ENCODE measurements at regions not wholly inside any gene's neighbourhood (a gene's known extent, or its start where the extent isn't known, plus 50 kb on each side); places are given as distances from the start of the nearest gene placed in this dataset.

- peaks cover 0 to 2% (median 0%) of the 10 kb centered on the region in 7 donors for H3K4me1 Mint-ChIP-seq
- H3K27me3 ChIP-seq (ENCODE audit: control insufficient read depth in 2 of 2, insufficient read depth in 2 of 2, low read length in 2 of 2): no peaks in the 10 kb centered on the region
- no peak overlapping the region for H3K4me3 ChIP-seq (ENCODE audit: low read length)
- H3K27me3 Mint-ChIP-seq: no peaks in the 10 kb centered on the region
- POLR2A ChIA-PET: no interaction called here
- no peaks in the 10 kb centered on the region for H3K4me1 ChIP-seq (ENCODE audit: control insufficient read depth in 2 of 2, insufficient read depth in 2 of 2, low read length in 2 of 2)
- DNase-seq (no peak), ATAC-seq (no peak)
- no peak overlapping the region for H3K27ac ChIP-seq (ENCODE audit: low read depth, low read length)
- CTCF ChIA-PET: interaction anchor here (0.9 kb wide), 1 partner anchor 10 kb away, joined by 3 read pairs; no protein-coding TSS in a partner anchor
- no peaks in the 10 kb centered on the region for H3K36me3 Mint-ChIP-seq
- no peaks in the 10 kb centered on the region for H3K36me3 ChIP-seq (ENCODE audit: control insufficient read depth in 2 of 3, insufficient read depth in 3 of 3, low read length in 3 of 3)
- no peaks in the 10 kb centered on the region for H3K9me3 ChIP-seq (ENCODE audit: control insufficient read depth in 2 of 3, low read length in 3 of 3)
- intact Hi-C loops (cut with micrococcal nuclease): no loop called here
- peak overlapping the region in 1 of 9 donors; percentile 36 for H3K27ac Mint-ChIP-seq
- H3K9me3 Mint-ChIP-seq: no peaks in the 10 kb centered on the region
- no peak overlapping the region for H3K4me3 Mint-ChIP-seq
Observed at GRCh38 chr1:222240536-222241181, 307.2 kb downstream of the HHIPL2 start.

DNA sequence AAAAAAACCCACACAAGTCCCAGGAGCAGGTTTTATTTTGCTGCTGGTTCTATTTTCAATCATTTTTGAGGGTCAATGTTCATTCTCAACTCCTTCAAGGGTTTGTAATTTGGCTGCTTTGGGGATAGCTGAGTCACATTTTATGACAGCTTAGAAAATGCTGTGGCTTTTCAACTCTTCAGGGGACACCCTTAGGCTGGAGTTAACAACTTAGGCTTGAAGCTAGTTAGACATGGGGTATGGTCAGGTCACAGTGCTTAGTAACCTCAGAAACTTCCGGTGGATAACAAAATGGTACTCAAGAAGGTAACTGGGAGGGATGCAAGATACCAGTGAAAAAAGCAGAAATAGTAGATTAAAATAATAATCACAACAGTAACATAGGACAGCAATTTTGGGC is 308.8 kb downstream of the HHIPL2 start:
- Histone ChIP-seq H3K9me3 (ENCODE audit: control insufficient read depth in 2 of 3, low read length in 3 of 3) (no peaks in the 10 kb centered on the region), H3K4me3 (ENCODE audit: low read length) (no peak overlapping the region), H3K4me1 (ENCODE audit: control insufficient read depth in 2 of 2, insufficient read depth in 2 of 2, low read length in 2 of 2) (no peaks in the 10 kb centered on the region), H3K27me3 (ENCODE audit: control insufficient read depth in 2 of 2, insufficient read depth in 2 of 2, low read length in 2 of 2) (no peaks in the 10 kb centered on the region), H3K27ac (ENCODE audit: low read depth, low read length) (no peak overlapping the region), H3K36me3 (ENCODE audit: control insufficient read depth in 2 of 3, insufficient read depth in 3 of 3, low read length in 3 of 3) (no peaks in the 10 kb centered on the region)
- no peak overlapping the region for H3K4me3 Mint-ChIP-seq
- CTCF ChIA-PET: no interaction called here
- no peak for DNase-seq
- no peaks in the 10 kb centered on the region for H3K36me3 Mint-ChIP-seq
- H3K27ac Mint-ChIP-seq: no peak overlapping the region
- intact Hi-C loops (cut with micrococcal nuclease): no loop called here
- ATAC-seq: no peak
- no peaks in the 10 kb centered on the region for H3K9me3 Mint-ChIP-seq
- H3K27me3 Mint-ChIP-seq: no peaks in the 10 kb centered on the region
- no peaks in the 10 kb centered on the region for H3K4me1 Mint-ChIP-seq
- POLR2A ChIA-PET: no interaction called here

DNA sequence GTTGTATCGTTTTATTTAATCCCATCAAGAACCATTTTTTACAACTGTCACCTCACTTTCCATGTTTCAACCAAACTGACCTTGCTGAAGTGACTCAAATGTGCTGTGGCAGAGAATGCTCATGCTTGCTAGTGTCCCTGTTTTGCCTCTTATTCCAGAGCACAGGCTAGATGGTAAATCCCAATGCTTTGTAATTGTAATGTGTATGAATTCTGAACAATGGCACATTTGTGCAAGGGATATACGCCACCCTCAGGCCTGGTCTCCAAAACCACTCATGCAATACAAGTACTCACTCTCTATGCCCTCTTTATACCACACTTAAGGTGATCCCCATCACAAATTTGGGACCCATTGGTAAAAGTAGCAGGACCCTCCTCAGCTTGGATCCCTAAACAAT is 313.6 kb downstream of the HHIPL2 start:
- Mint-ChIP-seq H3K36me3 (no peaks in the 10 kb centered on the region), H3K4me3 (no peak overlapping the region), H3K4me1 (no peaks in the 10 kb centered on the region), H3K27ac (no peak overlapping the region), H3K27me3 (no peaks in the 10 kb centered on the region), H3K9me3 (no peaks in the 10 kb centered on the region)
- H3K4me3 ChIP-seq (ENCODE audit: low read length): no peak overlapping the region
- POLR2A ChIA-PET: no interaction called here
- intact Hi-C loops (cut with micrococcal nuclease): no loop called here
- CTCF ChIA-PET: no interaction called here
- H3K36me3 ChIP-seq (ENCODE audit: control insufficient read depth in 2 of 3, insufficient read depth in 3 of 3, low read length in 3 of 3): no peaks in the 10 kb centered on the region
- H3K4me1 ChIP-seq (ENCODE audit: control insufficient read depth in 2 of 2, insufficient read depth in 2 of 2, low read length in 2 of 2): no peaks in the 10 kb centered on the region
- no peak for ATAC-seq
- no peak for DNase-seq
- H3K27me3 ChIP-seq (ENCODE audit: control insufficient read depth in 2 of 2, insufficient read depth in 2 of 2, low read length in 2 of 2): no peaks in the 10 kb centered on the region
- no peaks in the 10 kb centered on the region for H3K9me3 ChIP-seq (ENCODE audit: control insufficient read depth in 2 of 3, low read length in 3 of 3)
- no peak overlapping the region for H3K27ac ChIP-seq (ENCODE audit: low read depth, low read length)

GRCh38 chr1:222233444-222234158 is 314.3 kb downstream of the HHIPL2 start:
- Mint-ChIP-seq H3K27me3 (no peaks in the 10 kb centered on the region), H3K9me3 (peaks cover 0 to 5% (median 0%) of the 10 kb centered on the region in 11 donors), H3K4me3 (no peak overlapping the region), H3K27ac (no peak overlapping the region), H3K4me1 (no peaks in the 10 kb centered on the region), H3K36me3 (no peaks in the 10 kb centered on the region)
- Histone ChIP-seq H3K4me1 (ENCODE audit: control insufficient read depth in 2 of 2, insufficient read depth in 2 of 2, low read length in 2 of 2) (no peaks in the 10 kb centered on the region), H3K4me3 (ENCODE audit: low read length) (no peak overlapping the region), H3K27me3 (ENCODE audit: control insufficient read depth in 2 of 2, insufficient read depth in 2 of 2, low read length in 2 of 2) (no peaks in the 10 kb centered on the region), H3K9me3 (ENCODE audit: control insufficient read depth in 2 of 3, low read length in 3 of 3) (no peaks in the 10 kb centered on the region), H3K27ac (ENCODE audit: low read depth, low read length) (no peak overlapping the region), H3K36me3 (ENCODE audit: control insufficient read depth in 2 of 3, insufficient read depth in 3 of 3, low read length in 3 of 3) (no peaks in the 10 kb centered on the region)
- CTCF ChIA-PET: no interaction called here
- DNase-seq: no peak
- POLR2A ChIA-PET: no interaction called here
- intact Hi-C loops (cut with micrococcal nuclease): no loop called here
- ATAC-seq: no peak

DNA sequence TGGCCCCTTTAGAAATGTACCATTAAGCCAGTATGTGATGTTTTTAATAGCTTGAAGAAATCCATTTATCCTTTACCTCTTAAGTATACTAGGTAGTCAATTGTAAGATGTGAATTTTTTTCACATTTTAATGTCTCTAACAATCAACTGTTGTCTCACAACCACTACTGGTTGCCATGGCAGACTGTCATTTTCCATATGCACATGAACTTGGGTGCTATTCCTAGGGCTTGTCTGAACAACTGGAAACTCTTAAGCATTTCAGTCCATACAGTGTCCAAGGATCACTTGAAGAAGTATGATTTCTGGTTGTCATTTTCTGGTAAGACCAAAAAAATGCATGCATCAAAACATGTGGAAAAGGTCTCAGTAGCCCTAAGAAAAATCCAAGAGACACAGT is 315.1 kb downstream of the HHIPL2 start:
- POLR2A ChIA-PET: no interaction called here
- H3K27ac Mint-ChIP-seq: no peak overlapping the region
- no peaks in the 10 kb centered on the region for H3K9me3 ChIP-seq (ENCODE audit: control insufficient read depth in 2 of 3, low read length in 3 of 3)
- no peaks in the 10 kb centered on the region for H3K27me3 Mint-ChIP-seq
- no peak overlapping the region for H3K4me3 Mint-ChIP-seq
- CTCF ChIA-PET: no interaction called here
- no peak overlapping the region for H3K4me3 ChIP-seq (ENCODE audit: low read length)
- DNase-seq (no peak), ATAC-seq (no peak)
- peaks cover 0 to 3% (median 0%) of the 10 kb centered on the region in 5 donors for H3K36me3 Mint-ChIP-seq
- H3K27me3 ChIP-seq (ENCODE audit: control insufficient read depth in 2 of 2, insufficient read depth in 2 of 2, low read length in 2 of 2): no peaks in the 10 kb centered on the region
- H3K9me3 Mint-ChIP-seq: peaks cover 0 to 8% (median 4%) of the 10 kb centered on the region in 11 donors
- no peaks in the 10 kb centered on the region for H3K36me3 ChIP-seq (ENCODE audit: control insufficient read depth in 2 of 3, insufficient read depth in 3 of 3, low read length in 3 of 3)
- H3K27ac ChIP-seq (ENCODE audit: low read depth, low read length): no peak overlapping the region
- H3K4me1 Mint-ChIP-seq: no peaks in the 10 kb centered on the region
- intact Hi-C loops (cut with micrococcal nuclease): no loop called here
- no peaks in the 10 kb centered on the region for H3K4me1 ChIP-seq (ENCODE audit: control insufficient read depth in 2 of 2, insufficient read depth in 2 of 2, low read length in 2 of 2)

DNA sequence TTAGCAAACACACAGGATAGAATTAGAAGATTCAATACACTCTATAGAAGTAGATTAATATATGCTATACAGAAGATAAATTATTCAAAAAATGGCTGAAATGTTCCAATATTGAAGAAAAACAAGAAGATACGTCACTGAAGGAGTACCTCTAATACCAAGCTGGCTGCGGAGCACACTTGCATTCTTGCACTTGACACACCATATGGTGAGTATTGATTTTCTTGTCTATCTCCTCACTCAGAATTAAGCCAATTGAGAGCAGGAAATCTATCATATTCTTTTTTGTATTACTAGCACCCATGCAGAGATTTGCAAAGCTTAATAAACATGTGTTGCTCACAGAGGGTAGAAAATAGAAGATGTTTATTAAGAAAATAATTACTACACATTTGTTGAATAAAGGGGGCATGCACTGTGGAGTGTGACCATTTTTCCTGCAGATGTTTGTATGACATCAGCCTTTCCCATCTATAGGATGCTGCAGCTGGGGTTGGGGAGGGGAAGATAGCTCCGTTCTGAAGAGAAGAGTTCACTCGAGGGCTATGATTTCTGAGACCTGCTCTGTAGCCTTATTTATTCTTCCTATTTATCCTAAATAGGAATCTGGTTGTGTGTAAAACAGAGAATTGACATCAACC is 318.1 kb downstream of the HHIPL2 start:
- Histone ChIP-seq H3K27me3 (ENCODE audit: control insufficient read depth in 2 of 2, insufficient read depth in 2 of 2, low read length in 2 of 2) (no peaks in the 10 kb centered on the region), H3K9me3 (ENCODE audit: control insufficient read depth in 2 of 3, low read length in 3 of 3) (no peaks in the 10 kb centered on the region), H3K4me3 (ENCODE audit: low read length) (no peak overlapping the region), H3K4me1 (ENCODE audit: control insufficient read depth in 2 of 2, insufficient read depth in 2 of 2, low read length in 2 of 2) (no peaks in the 10 kb centered on the region), H3K27ac (ENCODE audit: low read depth, low read length) (no peak overlapping the region), H3K36me3 (ENCODE audit: control insufficient read depth in 2 of 3, insufficient read depth in 3 of 3, low read length in 3 of 3) (no peaks in the 10 kb centered on the region)
- ATAC-seq (no peak), DNase-seq (no peak)
- Mint-ChIP-seq H3K4me1 (no peaks in the 10 kb centered on the region), H3K27ac (no peak overlapping the region), H3K27me3 (no peaks in the 10 kb centered on the region), H3K36me3 (peaks cover 0 to 11% (median 4%) of the 10 kb centered on the region in 5 donors), H3K9me3 (peaks cover 0 to 22% (median 9%) of the 10 kb centered on the region in 11 donors), H3K4me3 (no peak overlapping the region)
- CTCF ChIA-PET: no interaction called here
- POLR2A ChIA-PET: interaction anchor here (0.6 kb wide), 1 partner anchor 20 kb away, joined by 3 read pairs; no protein-coding TSS in a partner anchor
- intact Hi-C loops (cut with micrococcal nuclease): loop anchor here in 1 of 2 donors (10.0 kb wide), 1 partner anchor 145 kb away; no protein-coding TSS in a partner anchor

Measured in naive thymus-derived CD4-positive, alpha-beta T cell (primary cell).